Thyroid gland (tissue), 4 donors: ENCODE measurements at regions not wholly inside any gene's neighbourhood (a gene's known extent, or its start where the extent isn't known, plus 50 kb on each side); places are given as distances from the start of the nearest gene placed in this dataset.

ENCODE experiments used
- DNase-seq, 2 donors: peaks; one replicate each; pipeline ENCODE4 v3.0.0-alpha.2; 2019
- H3K27ac ChIP-seq, 3 donors: fragments of 200-600 bp; sonication (generic); 1 replicate in 2 of 3; 2 replicates in 1 of 3; pipeline ENCODE4 v1.5.1; 2016 to 2019; ENCODE audit warnings: mild to moderate bottlenecking in 1 of 3, moderate library complexity in 1 of 3
- H3K27me3 ChIP-seq: fragments of 200-600 bp; sonication (generic); one replicate; pipeline ENCODE4 v1.5.1; 2019
- H3K36me3 ChIP-seq, 2 donors: fragments of 200-600 bp; sonication (generic); one replicate each; pipeline ENCODE4 v1.5.1; 2016 to 2019
- H3K4me1 ChIP-seq, 2 donors: fragments of 200-600 bp; sonication (generic); one replicate each; pipeline ENCODE4 v1.5.1; 2017 to 2019
- H3K4me3 ChIP-seq, 3 donors: fragments of 200-600 bp; sonication (generic); replicated peaks in 1 of 3; 1 replicate in 2 of 3; 2 replicates in 1 of 3; pipeline ENCODE4 v1.5.1; 2016; ENCODE audit warnings: mild to moderate bottlenecking in 1 of 3
- H3K9me3 ChIP-seq: fragments of 200-600 bp; sonication (generic); one replicate; pipeline ENCODE4 v1.5.1; 2017
- POLR2A ChIP-seq, 2 donors: fragments of 450-650 bp; IDR thresholded peaks; one replicate each; pipeline ENCODE4 v1.6.1; 2017; ENCODE audit warnings: antibody characterized with exemption in 2 of 2, mild to moderate bottlenecking in 2 of 2, moderate library complexity in 1 of 2
- WGBS, 2 donors: methylation state at CpG; one replicate each; pipeline ENCODE4 v1.1.5; 2017; 5-methylcytosine and 5-hydroxymethylcytosine counted together
- intact Hi-C: fragments of 100-400 bp; cut with DNase I; formaldehyde crosslinking; loops from one replicate; pipeline ENCODE4 v1.15.1; 2023
- TF ChIP-seq, protein P1 (sequence below), 6 experiments: fragments of 200-600 bp in 3 of 6; fragments of 450-650 bp in 3 of 6; sonication (generic) in 3 of 6; IDR thresholded peaks; one replicate each; pipeline ENCODE4 v1.5.1; 2016 to 2019; ENCODE audit warnings: antibody characterized with exemption in 6 of 6, mild to moderate bottlenecking in 2 of 6, inconsistent platforms in 1 of 6, moderate library complexity in 1 of 6

DNA sequence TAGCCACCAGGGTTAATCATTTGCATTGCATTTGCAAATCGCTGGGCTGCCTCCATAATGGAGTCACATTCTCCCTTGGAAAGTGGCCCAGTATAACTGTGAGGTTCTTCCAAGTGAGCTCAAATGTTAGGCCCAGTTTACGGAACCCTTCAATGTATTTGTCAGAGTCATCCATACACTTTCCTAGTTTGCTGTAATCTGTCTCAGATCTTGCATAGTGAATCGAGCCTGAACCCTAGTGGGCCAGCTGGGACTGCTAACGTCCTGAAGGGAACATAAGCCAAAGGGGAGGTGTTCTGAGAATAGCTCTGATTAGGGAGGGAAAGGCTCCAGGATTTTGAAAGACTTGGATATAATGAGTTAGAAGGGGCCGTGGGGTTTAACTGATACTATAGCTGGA is 406.3 kb downstream of the SLC6A15 start:
- no peak for DNase-seq
- 70 to 72% methylated on average over 5 of the region's 5 CpGs for WGBS, 2 donors
- TF ChIP-seq POLR2A (IDR thresholded peaks at IDR 0.05), result no peak
- TF ChIP-seq, protein P1, sequence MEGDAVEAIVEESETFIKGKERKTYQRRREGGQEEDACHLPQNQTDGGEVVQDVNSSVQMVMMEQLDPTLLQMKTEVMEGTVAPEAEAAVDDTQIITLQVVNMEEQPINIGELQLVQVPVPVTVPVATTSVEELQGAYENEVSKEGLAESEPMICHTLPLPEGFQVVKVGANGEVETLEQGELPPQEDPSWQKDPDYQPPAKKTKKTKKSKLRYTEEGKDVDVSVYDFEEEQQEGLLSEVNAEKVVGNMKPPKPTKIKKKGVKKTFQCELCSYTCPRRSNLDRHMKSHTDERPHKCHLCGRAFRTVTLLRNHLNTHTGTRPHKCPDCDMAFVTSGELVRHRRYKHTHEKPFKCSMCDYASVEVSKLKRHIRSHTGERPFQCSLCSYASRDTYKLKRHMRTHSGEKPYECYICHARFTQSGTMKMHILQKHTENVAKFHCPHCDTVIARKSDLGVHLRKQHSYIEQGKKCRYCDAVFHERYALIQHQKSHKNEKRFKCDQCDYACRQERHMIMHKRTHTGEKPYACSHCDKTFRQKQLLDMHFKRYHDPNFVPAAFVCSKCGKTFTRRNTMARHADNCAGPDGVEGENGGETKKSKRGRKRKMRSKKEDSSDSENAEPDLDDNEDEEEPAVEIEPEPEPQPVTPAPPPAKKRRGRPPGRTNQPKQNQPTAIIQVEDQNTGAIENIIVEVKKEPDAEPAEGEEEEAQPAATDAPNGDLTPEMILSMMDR (IDR thresholded peaks at IDR 0.05), result no peak
- H3K27ac ChIP-seq, result no peak overlapping the region
- H3K9me3 ChIP-seq, result no peaks in the 10 kb centered on the region
- H3K27me3 ChIP-seq, result no peaks in the 10 kb centered on the region
- no peaks in the 10 kb centered on the region for H3K36me3 ChIP-seq
- H3K4me3 ChIP-seq, result no peak overlapping the region
- no peaks in the 10 kb centered on the region for H3K4me1 ChIP-seq
- intact Hi-C loops, result no loop called here

DNA sequence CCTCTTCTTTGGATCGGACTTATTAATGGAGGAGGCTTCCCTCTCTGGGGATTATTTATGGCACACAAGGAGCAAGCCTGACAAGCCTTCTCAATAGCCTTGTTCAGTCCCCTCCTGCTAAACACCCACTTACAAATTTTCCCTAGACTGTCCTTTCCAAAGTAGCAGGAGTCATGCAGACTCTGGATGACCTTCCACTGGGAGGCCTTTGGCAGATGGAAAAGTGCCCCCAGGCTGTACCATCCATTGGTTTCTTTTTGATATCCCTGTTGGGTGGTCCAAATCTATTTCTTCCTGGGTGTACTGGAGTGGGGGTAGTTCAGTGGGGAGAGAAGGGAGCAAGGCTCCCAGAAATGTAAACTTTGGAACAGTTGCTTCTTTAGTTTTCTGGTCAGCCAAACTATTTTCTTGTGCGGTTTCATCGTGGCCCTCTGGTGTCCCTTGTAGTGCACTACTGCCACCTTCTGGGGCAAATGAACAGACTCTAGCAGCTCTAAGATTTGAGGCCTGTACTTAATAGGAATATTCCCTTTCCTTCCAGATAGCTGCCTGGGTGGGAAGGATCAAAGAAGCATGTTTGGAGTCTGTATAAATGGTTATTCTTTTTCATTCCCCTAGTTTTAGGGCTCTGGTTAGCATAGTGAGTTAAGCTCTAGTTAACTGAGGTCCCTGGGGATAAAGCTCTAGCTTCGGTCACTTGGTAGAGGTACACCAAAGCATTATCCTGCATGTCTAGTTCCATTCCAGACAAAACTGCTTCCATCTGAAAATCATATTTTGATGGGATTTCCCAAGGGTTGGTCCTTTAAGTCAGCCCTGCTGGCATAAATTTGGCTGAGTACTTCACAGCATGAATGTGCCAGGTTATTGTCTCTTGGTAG is 409.5 kb downstream of the SLC6A15 start:
- intact Hi-C loops, result no loop called here
- Histone ChIP-seq H3K4me1 (no peaks in the 10 kb centered on the region), H3K36me3 (no peaks in the 10 kb centered on the region), H3K27ac (no peak overlapping the region), H3K27me3 (no peaks in the 10 kb centered on the region), H3K4me3 (no peak overlapping the region), H3K9me3 (no peaks in the 10 kb centered on the region)
- peak; percentile 60 for DNase-seq
- TF ChIP-seq, protein P1 (IDR thresholded peaks at IDR 0.05), result peak; percentile 11 to 64 (median 50)
- TF ChIP-seq POLR2A (IDR thresholded peaks at IDR 0.05), result no peak
- WGBS, 2 donors, result 51 to 58% methylated on average over 4 of the region's 4 CpGs

DNA sequence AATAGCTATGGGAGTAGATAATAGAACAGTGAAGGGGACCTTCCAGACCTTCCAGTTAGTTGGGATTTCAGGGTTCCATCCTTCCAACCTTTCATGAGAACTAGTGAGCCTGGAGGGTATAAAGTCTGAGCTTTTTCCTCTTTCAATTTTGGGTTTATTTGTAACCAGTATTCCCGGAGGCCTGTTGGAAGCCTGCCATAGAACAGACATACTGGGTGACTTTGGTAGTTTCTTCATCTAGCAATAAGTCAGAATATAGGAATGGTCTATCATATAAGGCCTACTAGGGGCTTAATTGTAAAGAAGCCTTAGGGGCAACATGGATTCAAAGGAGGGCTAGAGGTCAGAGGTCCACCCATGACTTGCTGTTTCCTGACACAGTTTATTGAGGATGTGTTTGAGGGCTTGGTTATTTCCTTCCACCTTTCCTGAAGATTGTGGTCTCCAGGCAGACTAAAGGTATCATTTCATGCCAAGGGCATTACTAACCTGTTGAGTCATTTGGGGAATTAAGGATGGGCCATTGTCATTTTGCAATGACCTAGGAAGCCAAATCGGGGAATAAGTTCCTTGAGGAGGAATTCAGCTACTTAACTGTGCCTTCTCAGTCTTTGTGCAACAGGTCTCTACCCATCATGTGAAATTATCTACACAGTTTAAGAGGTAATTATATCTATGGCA is 410.3 kb downstream of the SLC6A15 start:
- Histone ChIP-seq H3K27me3 (no peaks in the 10 kb centered on the region), H3K9me3 (no peaks in the 10 kb centered on the region), H3K27ac (no peak overlapping the region), H3K36me3 (no peaks in the 10 kb centered on the region), H3K4me3 (no peak overlapping the region), H3K4me1 (no peaks in the 10 kb centered on the region)
- DNase-seq, result no peak
- no peak for TF ChIP-seq POLR2A (IDR thresholded peaks at IDR 0.05)
- TF ChIP-seq, protein P1 (IDR thresholded peaks at IDR 0.05), result no peak
- intact Hi-C loops, result no loop called here
- WGBS, 2 donors, result 82 to 83% methylated on average over 2 of the region's 2 CpGs

DNA sequence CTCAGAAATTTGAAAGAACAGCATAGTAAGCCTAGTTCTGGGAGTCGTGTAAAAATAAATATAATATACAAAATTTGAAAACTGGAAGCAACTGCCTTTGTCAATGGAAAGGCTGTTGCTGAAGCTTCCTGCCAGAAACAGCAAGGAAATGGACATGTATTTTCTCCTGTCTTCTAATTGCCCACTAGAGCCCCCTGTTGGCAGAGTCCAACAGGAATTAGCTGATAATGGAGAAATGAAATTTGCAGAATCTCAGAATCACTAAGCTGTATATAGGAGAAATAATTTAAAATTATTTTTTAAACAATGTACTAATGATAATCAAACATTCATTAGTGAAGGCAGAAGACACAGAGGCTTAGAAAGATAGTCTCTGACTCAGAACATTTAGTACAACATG is 414.8 kb downstream of the SLC6A15 start:
- peak in 1 of 2 donors; percentile 56 for DNase-seq
- Histone ChIP-seq H3K27me3 (no peaks in the 10 kb centered on the region), H3K4me1 (no peaks in the 10 kb centered on the region), H3K4me3 (no peak overlapping the region), H3K36me3 (no peaks in the 10 kb centered on the region), H3K27ac (no peak overlapping the region), H3K9me3 (no peaks in the 10 kb centered on the region)
- WGBS, 2 donors, result 23 to 66% methylated on average over 1 of the region's 1 CpG
- TF ChIP-seq POLR2A (IDR thresholded peaks at IDR 0.05), result no peak
- TF ChIP-seq, protein P1 (IDR thresholded peaks at IDR 0.05), result peak in 3 of 6 experiments; percentile 23 to 62 (median 38)
- intact Hi-C loops, result no loop called here

DNA sequence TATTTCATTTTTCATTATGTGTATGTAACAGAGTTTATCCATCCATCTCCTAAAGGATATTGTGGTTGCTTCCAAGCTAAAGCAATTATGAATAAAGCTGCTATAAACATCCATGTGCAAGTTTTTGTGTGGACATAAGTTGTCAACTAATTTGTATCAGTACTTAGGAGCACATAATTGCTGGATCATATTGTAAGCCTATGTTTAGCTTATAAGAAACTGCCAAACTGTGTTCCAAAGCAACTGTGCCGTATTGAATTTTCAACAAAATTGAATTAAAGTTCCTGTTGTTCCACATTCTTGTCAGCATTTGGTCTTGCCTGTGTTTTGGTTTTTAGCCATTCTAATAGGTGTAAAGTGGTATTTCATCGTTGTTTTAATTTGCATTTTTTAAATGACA is 416.9 kb downstream of the SLC6A15 start:
- no peak overlapping the region for H3K27ac ChIP-seq
- TF ChIP-seq POLR2A (IDR thresholded peaks at IDR 0.05), result no peak
- TF ChIP-seq, protein P1 (IDR thresholded peaks at IDR 0.05), result no peak
- 95 to 97% methylated on average over 2 of the region's 2 CpGs for WGBS, 2 donors
- intact Hi-C loops, result no loop called here
- no peaks in the 10 kb centered on the region for H3K36me3 ChIP-seq
- no peaks in the 10 kb centered on the region for H3K4me1 ChIP-seq
- no peaks in the 10 kb centered on the region for H3K9me3 ChIP-seq
- DNase-seq, result no peak
- no peaks in the 10 kb centered on the region for H3K27me3 ChIP-seq
- no peak overlapping the region for H3K4me3 ChIP-seq
